ENCODE measurements at regions not wholly inside any gene's neighbourhood (a gene's known extent, or its start where the extent isn't known, plus 50 kb on each side); places are given as distances from the start of the nearest gene placed in this dataset.

GRCh38 chr4:16989371-16989770 is 90.9 kb upstream of the LDB2 start:
- Mint-ChIP-seq H3K4me3 (no peak overlapping the region), H3K27ac (no peak overlapping the region), H3K27me3 (no peaks in the 10 kb centered on the region), H3K4me1 (ENCODE audit: low read depth) (no peaks in the 10 kb centered on the region), H3K9me3 (no peaks in the 10 kb centered on the region), H3K36me3 (ENCODE audit: low read depth) (no peaks in the 10 kb centered on the region)
- DNase-seq (no peak), ATAC-seq (ENCODE audit: poor library complexity) (no peak)
- H3K4me3 ChIP-seq (ENCODE audit: low read length): no peak overlapping the region
- CTCF ChIA-PET: no interaction called here
- TF ChIP-seq, protein P1, sequence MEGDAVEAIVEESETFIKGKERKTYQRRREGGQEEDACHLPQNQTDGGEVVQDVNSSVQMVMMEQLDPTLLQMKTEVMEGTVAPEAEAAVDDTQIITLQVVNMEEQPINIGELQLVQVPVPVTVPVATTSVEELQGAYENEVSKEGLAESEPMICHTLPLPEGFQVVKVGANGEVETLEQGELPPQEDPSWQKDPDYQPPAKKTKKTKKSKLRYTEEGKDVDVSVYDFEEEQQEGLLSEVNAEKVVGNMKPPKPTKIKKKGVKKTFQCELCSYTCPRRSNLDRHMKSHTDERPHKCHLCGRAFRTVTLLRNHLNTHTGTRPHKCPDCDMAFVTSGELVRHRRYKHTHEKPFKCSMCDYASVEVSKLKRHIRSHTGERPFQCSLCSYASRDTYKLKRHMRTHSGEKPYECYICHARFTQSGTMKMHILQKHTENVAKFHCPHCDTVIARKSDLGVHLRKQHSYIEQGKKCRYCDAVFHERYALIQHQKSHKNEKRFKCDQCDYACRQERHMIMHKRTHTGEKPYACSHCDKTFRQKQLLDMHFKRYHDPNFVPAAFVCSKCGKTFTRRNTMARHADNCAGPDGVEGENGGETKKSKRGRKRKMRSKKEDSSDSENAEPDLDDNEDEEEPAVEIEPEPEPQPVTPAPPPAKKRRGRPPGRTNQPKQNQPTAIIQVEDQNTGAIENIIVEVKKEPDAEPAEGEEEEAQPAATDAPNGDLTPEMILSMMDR (IDR thresholded peaks at IDR 0.05): no peak
- H3K36me3 ChIP-seq (ENCODE audit: insufficient read depth, low read length): no peaks in the 10 kb centered on the region
- no peak overlapping the region for H3K27ac ChIP-seq (ENCODE audit: low read depth in 1 of 2, low read length in 2 of 2)
- POLR2A ChIA-PET: no interaction called here
- H3K27me3 ChIP-seq (ENCODE audit: control insufficient read depth in 1 of 2, insufficient read depth in 2 of 2, low read length in 2 of 2): peaks cover 0 to 4% of the 10 kb centered on the region in 2 experiments
- no peaks in the 10 kb centered on the region for H3K9me3 ChIP-seq (ENCODE audit: control insufficient read depth in 1 of 2, insufficient read depth in 1 of 2, low read length in 2 of 2)
- H3K4me1 ChIP-seq (ENCODE audit: insufficient read depth, low read length): no peaks in the 10 kb centered on the region
- intact Hi-C loops (cut with DNase I, micrococcal nuclease): no loop called here

DNA sequence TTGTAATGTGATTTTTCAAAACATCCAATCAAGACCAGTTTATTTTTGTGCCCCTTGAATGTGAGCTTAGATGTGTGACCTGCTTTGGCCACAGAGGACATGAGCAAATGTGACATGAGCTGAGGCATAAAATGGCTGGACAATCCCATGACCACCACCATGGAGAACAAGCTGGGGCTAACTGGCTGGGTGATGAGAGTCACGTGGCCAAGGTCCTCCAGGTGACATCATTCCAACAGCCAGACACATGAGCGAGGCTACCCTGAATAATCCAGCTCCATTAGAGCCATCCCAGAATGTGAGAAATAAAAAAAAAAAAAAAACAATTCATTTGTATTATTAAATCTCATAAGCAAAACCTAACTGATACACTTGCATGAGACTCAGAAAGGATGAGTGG is 90.4 kb upstream of the LDB2 start:
- H3K27ac Mint-ChIP-seq: no peak overlapping the region
- TF ChIP-seq, protein P1 (IDR thresholded peaks at IDR 0.05): no peak
- ATAC-seq (ENCODE audit: poor library complexity) (no peak), DNase-seq (no peak)
- intact Hi-C loops (cut with DNase I, micrococcal nuclease): no loop called here
- Histone ChIP-seq H3K27ac (ENCODE audit: low read depth in 1 of 2, low read length in 2 of 2) (no peak overlapping the region), H3K4me1 (ENCODE audit: insufficient read depth, low read length) (no peaks in the 10 kb centered on the region), H3K4me3 (ENCODE audit: low read length) (no peak overlapping the region), H3K9me3 (ENCODE audit: control insufficient read depth in 1 of 2, insufficient read depth in 1 of 2, low read length in 2 of 2) (no peaks in the 10 kb centered on the region), H3K36me3 (ENCODE audit: insufficient read depth, low read length) (no peaks in the 10 kb centered on the region), H3K27me3 (ENCODE audit: control insufficient read depth in 1 of 2, insufficient read depth in 2 of 2, low read length in 2 of 2) (peaks cover 0 to 4% of the 10 kb centered on the region in 2 experiments)
- ChIA-PET POLR2A (no interaction called here), CTCF (no interaction called here)
- H3K4me3 Mint-ChIP-seq: no peak overlapping the region
- no peaks in the 10 kb centered on the region for H3K36me3 Mint-ChIP-seq (ENCODE audit: low read depth)
- no peaks in the 10 kb centered on the region for H3K27me3 Mint-ChIP-seq
- H3K4me1 Mint-ChIP-seq (ENCODE audit: low read depth): no peaks in the 10 kb centered on the region
- no peaks in the 10 kb centered on the region for H3K9me3 Mint-ChIP-seq

DNA sequence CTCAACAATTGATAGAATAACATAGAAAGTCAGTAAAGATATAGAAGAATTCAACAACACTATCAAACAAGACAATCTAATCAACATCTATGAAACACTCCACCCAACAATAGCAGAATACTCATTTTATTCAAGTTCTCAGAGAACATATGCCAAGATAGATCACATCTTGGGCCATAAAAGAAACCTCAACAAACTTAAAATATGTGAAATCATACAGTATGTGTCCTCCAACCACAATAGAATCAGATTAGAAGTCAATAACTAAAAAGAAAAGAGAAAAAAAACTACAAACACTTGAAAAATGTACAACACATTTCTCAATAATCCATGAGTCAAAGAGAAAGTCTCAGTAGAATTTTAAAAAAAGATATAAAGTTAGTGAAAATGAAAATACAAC is 78.6 kb upstream of the LDB2 start:
- ATAC-seq (ENCODE audit: poor library complexity) (no peak), DNase-seq (no peak)
- H3K36me3 ChIP-seq (ENCODE audit: insufficient read depth, low read length): no peaks in the 10 kb centered on the region
- H3K4me3 Mint-ChIP-seq: no peak overlapping the region
- no peak overlapping the region for H3K4me3 ChIP-seq (ENCODE audit: low read length)
- H3K4me1 ChIP-seq (ENCODE audit: insufficient read depth, low read length): no peaks in the 10 kb centered on the region
- no peak overlapping the region for H3K27ac Mint-ChIP-seq
- ChIA-PET POLR2A (no interaction called here), CTCF (no interaction called here)
- H3K27me3 Mint-ChIP-seq: peaks cover 16% of the 10 kb centered on the region
- H3K9me3 ChIP-seq (ENCODE audit: control insufficient read depth in 1 of 2, insufficient read depth in 1 of 2, low read length in 2 of 2): no peaks in the 10 kb centered on the region
- intact Hi-C loops (cut with DNase I, micrococcal nuclease): no loop called here
- no peaks in the 10 kb centered on the region for H3K36me3 Mint-ChIP-seq (ENCODE audit: low read depth)
- H3K27ac ChIP-seq (ENCODE audit: low read depth in 1 of 2, low read length in 2 of 2): no peak overlapping the region
- peaks cover 0 to 2% of the 10 kb centered on the region in 2 experiments for H3K27me3 ChIP-seq (ENCODE audit: control insufficient read depth in 1 of 2, insufficient read depth in 2 of 2, low read length in 2 of 2)
- H3K9me3 Mint-ChIP-seq: no peaks in the 10 kb centered on the region
- no peaks in the 10 kb centered on the region for H3K4me1 Mint-ChIP-seq (ENCODE audit: low read depth)
- TF ChIP-seq, protein P1 (IDR thresholded peaks at IDR 0.05): no peak

Measured in CD4-positive, alpha-beta T cell (primary cell).